ENCODE measurements at regions not wholly inside any gene's neighbourhood (a gene's known extent, or its start where the extent isn't known, plus 50 kb on each side); places are given as distances from the start of the nearest gene placed in this dataset.
"Not testable (repeated sequence)": the region's sequence is repeated elsewhere in the genome, so short reads cannot be mapped to it uniquely, and the experiment has no call there.

DNA sequence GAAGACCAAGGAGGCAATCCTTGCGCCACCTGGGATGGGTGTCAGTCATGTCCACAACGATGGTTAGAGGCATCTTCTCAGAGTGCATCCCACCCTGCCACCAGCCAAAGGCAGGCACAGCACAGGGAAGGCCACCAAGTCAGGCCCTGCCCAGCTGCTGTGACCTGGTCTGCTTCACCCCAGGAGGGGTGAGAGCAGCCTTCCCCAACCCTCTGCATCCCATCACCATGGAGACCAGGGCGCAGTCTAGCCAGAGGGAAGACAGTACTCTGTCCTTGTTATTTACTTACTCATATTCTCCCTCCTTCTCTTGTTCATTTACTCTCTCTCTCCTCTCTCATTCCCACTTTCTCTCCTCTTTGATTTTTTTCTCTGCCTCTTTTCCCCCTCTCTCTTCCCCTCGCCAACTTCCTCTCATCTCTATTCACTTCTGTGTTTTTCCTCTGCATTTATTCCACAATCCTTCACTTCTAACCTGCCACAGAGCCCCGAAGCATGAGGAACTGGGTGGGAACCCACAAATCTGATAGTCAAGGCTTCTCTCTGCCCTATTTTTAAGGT, 749.4 kb downstream of the UQCRFS1 start:
- no peak for DNase-seq

DNA sequence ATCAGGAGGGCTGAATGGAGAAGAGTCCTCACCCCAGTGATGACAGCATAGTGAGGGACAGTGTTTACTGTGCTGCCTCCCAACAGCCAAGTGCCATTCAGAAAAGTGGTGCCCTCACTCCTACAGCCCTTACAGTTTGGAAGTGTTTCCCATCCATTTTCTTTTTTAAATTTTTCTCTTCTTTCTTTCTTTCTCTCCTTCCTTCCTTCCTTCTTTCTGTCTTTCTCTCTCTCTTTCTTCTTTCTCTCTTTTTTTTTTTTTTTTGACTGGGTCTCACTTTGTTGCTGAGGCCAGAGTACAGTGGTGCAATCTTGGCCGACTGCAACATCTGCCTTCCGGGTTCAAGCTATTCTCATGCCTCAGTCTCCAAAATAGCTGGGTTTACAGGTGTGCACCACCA, 755.3 kb downstream of the UQCRFS1 start:
- DNase-seq = no peak

DNA sequence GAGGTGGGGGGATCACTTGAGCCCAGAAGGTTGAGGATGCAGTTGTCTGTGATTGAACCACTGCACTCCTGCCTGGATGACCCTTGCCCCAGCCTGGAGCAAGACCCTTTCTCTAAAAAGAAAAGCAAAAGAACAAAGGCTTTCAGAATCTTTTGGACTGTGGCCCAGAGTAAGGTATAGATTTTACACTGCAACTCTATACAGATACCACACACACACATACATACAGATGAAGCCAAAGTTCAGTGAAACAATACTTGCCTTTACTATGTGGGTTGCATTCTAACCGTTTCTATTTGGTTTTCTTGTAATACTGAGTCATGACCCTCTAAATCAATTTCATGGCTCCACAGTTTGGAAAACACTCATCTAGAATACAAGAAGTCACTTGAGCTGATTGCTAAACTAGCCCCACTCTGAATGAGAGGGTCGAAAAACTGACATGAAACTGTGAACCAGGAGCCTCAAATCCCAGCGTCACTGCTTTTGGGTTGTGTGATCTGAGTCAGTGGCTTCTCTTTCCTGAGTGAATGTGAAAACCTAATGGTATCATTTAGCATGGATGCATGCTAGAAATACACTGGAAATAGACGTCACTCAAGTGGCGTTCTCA, 756.1 kb downstream of the UQCRFS1 start:
- DNase-seq = no peak

DNA sequence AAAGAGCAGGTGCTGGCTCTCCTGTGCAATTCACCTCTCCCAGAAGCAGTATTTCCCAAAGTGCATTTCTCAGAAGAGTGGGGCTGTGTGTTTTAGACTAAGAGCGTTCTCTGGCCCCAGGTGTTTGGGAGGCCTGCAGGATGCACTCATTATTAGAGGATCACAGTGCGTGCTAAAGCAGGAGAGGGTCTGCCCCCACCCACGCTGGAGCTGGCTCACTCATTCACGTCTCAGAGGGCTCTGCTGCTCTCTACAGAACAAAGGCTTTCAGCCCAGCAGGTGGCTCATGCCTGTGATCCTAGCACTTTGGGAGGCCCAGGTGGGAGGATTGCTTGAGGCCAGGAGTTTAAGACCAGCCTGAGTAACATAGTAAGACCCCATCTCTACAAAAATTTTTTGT, 756.7 kb downstream of the UQCRFS1 start:
- no peak for DNase-seq

DNA sequence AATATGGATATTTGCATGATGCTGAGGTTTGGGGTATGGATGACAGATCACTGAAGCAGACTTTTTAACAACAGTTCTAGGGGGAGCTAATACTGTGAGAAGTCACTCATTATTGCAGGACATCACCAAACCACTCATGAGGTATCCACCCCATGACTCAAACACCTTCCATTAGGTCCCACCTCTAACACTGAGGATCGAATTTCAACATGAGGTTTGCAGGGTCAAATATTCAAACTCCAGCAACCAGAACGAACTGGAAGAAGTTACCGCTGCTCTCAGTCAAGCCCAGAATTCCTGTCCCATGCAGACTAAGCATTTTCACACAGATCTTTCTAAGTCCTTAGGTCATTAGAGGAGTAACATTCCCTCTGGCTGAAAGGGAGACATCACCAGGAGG, 758.9 kb downstream of the UQCRFS1 start:
- DNase-seq = no peak

DNA sequence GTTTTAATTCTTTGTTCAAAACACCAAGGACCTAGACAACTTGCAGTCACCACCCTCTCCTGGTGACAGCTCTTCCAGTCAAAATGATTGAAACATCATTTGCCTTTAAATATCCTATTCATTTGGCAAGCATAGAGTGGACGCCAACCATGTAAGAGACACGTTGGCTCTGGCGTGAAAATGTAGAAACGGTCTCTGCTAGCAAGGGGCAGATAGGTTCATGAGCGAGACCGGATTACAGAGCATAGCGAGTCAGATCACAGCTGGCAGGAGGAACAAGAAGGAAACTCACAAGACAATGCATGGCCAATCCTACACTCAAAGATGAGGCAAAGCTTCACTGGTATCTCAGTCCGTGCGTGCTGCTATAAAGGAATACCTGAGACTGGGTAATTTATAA, 759.5 kb downstream of the UQCRFS1 start:
- no peak for DNase-seq

DNA sequence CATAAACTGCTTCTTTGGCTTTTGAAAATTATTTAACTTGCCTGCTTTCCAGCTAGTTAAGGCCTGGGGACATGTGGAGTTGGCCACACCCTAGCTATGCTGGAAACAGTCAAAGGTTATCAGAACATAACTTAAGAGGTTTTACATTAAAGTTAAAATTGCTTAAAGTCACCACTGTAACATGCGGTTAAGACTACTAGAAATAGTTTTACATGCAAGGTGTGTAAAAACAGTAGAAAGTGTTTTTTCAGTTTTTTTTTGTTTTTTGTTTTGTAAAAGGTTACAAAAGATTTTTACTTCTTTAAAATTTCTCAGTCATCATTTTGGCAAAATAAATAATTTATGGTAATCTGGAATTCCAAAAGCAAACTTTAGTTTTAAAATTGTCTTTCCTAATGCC, 763.1 kb downstream of the UQCRFS1 start:
- no peak for DNase-seq

DNA sequence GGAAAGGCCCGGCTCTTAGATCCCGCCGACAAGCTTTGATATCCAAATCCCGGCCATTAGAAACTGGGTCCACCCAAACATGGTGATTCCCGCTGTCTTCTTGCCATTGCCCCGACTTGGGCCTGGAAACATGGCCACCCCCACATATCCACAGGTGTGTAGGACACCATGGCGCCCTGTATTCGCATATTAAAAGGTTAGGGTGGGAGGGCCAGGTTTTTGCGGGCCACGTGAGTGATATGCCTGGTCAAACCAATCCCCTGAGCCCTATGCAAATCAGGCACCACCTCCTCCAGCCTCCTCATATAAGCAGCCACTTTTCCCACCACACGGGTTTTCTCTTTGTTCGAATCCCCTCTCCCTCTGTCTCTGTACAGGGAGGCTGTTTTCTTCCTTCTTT, 766.4 kb downstream of the UQCRFS1 start:
- no peak for DNase-seq

DNA sequence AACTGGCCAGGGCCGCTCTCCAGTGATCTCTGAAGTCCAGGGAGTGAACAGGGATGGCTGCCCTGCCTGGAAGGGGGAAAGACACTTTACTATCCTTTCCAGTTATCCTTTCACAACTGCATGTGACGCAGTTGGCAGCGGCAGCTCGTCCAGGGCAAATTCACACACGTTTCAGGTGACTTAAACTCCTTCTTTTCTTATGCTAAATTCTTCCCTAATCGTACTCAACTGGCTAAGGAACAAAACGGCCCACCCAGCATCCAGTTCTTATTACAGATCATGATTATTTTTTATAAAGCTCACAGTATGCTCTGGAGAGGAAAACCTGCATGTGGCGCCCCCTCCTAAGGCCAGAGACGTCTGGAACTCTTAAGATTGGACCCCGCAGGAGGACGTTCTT, 767.1 kb downstream of the UQCRFS1 start:
- DNase-seq = no peak

DNA sequence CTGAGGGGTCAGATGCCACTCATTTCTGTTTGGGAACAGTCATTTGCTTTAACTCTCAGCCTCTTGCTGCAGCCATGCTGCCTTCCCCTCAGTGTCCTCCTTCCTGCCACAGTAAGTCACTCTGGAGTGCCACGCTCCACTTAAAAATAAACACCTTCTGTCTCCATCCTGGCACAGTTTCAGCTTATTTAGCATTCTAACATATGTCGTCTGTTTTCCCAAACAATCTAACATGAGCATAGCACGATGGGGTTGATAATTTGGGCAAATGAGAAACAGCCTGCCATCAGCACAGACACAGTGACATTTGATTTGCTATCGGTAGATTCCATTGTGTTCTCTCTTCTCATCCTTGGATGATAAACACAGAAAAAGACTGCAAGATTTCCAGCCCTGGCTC, 768.6 kb downstream of the UQCRFS1 start:
- DNase-seq = no peak

DNA sequence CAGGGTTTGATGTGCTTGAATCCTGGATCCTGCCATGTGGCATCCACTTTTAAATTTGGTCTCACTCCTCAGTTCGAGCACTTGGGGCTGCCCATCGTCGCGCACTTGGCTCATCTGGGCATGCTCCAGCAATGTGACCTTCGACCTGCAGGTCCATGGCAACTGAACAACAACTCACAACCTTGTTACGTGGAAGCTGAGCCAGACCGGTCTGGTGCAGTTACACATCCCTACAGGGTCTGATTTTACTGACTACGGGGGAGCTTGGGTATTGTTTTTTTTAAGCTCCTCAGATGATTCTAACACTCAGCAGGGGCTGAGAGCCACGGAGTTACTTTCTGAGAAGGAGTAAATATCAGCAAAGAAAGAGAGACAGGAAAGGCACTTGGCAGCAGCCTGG, 769.6 kb downstream of the UQCRFS1 start:
- DNase-seq = no peak

DNA sequence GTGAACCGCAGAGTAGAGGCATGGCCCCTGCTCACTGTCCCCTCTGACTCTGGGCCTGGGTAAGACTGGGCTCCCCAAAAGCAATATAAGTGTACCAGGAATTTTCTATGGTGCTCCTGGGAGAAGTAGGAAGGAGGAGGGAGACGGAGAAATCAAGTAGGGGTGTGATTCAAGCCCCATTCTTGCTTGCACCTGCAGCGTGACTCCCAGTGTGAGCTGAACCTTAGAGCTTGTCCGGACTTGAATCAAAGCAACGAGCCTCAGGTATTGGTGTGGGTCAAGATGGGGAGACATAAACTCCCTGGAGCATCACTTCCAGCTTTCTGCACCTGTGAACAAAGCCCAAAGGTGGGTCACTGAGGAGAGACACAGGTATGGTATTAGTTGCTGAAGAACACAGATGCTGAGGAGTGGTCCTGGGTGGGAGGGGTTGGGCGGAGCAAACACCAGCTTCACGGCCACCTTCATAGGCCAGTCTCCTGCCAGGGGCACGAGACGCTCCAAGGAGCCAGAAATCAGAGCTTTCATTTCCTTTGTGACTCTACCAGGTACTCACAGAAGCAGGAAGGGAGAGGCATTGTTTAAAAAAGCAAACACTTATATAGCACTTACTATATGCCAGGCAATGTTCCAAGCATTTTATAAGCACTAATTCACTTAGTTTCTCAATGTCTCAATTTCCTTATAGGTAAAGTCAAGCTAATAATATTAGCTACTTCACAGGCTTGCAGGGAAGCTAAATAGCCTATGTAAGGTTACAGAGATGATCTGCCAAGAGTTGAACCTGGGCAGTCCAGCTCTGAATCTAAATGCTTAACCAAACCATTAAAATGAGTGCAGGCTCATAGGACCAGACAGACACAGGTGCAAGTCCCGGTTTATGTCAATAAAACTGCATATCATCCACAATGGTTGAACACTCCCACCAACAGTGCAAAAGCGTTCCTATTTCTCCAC, 775.3 kb downstream of the UQCRFS1 start:
- DNase-seq = peak; percentile 5

DNA sequence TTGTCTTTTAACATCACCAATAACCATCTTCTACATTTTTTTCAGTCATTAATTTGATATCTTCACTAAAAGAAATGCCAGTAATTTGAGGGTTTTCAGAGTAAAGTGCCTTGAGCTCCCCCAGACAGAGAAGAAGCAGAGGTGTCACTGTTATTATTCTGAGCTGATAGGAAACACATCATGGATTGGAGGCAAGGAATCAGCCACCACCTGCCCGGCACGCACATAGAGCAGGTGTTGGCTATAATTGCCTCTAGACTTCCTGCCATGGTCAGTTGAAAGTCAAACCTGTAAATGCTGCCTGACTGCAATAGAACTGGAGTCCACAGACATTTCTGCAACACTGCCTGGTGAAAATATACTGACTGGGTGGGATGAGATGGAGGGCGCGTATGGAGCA, 776.6 kb downstream of the UQCRFS1 start:
- no peak for DNase-seq

DNA sequence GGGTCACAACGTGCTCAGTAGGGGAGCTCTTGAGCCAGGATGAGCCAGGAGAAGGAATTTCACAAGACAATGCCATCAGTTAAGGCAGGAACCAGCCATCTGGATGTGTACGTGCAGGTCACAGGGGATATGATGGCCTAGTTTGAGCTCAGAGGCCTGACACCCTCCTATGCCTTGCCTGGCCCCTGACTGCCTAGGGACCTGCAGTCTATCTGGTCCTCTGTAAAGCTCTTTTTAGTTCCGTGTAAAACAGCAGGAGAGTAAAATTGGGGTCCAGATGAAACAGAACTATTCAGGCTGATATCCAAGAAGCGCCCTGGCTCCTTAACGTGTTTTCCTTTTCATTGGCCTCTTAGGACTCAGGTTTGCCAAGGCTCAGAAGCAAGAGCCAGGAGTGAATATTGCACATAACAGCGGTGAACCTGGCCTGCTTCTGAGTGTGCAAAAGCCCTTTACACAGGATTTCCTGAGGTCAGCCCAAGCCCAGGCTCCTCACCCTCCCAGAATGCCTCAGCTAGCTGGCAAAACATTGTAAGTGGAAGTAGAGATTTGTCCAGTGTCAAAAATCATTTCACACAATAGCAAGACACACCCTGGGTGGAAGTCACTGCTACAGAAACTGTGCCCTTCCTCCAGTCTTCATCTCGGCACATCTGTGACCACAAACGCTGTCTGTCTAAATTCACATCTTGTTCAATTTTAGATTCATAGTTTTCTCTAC, 777.2 kb downstream of the UQCRFS1 start:
- no peak for DNase-seq

DNA sequence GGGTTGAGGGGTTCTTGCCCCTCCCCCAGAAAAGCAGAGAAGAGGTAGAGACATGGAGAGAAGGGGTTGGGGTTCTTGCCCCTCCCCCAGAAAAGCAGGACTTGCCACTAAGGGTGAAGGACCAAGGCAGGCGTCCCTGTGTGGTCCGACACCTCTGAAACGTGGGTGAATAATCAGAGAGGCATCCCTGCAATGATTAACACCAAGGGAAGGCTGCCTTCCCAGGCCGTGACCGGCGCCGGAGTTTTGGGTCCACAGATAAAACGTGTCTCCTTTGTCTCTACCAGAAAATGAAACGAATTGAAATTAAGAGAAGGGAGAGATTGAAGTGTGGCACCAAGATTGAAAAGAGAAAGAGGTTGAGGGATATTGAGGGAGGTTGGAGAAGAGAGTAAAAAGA, 778.2 kb downstream of the UQCRFS1 start:
- not testable (repeated sequence) for DNase-seq

DNA sequence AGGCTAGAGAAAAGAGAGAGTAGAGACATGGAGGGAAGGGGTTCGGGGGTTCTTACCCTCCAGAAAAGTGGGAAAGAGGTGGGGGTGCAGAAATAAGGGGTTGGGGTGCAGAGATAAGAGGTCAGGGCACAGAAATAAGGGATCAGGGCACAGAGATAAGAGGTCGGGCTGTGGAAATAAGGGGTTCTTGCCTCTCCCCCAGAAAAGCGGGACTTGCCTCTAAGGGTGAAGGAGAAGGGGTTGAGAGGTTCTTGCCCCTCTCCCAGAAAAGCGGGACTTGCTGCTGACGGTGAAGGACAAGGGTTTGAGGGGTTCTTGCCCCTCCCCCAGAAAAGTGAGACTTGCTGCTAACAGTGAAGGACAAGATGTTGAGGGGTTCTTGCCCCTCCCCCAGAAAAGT, 778.6 kb downstream of the UQCRFS1 start:
- DNase-seq = not testable (repeated sequence)

DNA sequence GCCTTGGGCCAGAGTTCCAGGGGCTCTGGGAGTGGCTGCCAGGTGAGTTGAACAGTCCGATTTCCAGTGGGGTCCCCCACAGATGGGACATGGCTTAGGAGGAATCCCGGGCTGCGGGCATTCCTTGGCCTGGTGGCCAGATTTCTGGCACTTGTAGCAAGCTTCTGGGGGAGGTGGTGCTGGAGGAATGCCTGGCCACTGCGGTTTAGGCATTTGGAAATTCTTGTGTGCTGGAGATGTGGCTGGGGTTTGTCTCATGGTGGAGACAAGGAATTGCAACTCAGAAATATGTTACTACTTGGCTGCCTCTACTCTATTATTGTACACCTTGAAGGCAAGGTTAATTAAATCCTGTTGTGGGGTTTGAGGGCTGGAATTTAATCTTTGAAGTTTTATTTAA, 779.8 kb downstream of the UQCRFS1 start:
- not testable (repeated sequence) for DNase-seq

DNA sequence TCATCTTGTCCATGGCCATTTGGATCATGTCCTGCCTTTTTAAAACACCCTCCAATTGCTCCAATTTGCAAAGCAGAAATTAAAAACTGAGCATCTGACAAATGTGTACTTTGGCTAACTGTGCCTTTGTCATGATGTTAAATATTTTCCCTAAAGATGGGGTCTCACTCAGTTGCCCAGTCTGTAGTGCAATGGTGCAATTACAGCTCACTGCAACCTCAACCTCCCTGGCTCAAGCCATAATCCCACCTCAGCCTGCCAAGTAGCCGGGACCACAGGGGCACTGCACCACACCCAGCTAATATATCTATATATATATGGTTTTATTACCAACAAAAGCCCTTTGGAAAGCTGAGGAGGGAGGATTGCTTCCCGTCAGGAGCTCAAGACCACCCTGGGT, 782.7 kb downstream of the UQCRFS1 start:
- no peak for DNase-seq

DNA sequence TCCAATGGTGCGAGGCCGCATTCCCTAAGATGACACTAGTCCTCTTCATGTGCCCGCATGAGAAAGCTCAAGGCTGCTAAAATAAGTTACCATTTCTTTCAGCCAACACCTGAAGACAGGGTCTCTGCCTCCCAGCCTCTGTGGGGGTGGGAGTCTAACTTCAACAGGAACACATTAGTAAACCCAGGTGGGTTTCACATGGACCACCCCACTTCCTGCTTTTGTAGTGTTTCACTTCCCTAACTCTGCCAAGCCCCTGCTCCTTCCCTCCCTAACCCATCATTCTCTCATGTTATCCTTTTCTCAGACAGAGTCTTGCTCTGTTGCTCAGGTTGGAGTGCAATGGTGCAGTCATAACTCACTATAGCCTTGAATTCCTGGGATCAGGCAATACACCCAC, 783.6 kb downstream of the UQCRFS1 start:
- no peak for DNase-seq

DNA sequence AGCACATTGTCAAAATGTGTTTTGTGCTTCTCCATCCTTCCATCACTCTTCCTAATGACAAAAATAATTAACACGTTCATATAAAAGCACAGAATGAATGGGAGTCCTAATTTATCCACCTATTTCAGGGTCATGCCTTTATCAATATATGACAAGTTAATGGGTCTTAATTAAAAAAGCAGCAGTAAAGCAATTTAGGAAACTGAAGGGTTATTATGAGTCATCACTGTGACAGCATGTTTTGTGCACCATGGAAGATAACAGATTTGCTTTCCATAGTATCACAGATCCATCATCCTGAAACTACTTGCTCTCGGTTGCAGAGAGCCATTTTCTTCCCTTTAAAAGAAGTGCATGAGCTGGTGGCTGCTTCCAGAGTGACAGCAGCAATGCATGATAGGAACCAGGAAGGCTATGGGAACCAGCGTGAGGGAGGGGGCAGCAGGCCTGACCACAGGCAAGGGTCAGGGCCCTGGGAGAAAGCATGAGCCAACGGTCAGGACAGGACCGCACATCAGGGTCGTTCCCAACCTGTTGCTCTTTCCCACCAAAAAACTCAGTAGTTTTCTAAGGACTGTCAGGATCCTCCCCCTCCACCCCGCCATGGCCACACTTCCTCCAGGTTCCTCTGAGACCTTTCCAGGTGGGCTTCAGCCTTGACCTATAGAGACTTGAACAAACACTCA, 784.1 kb downstream of the UQCRFS1 start:
- no peak for DNase-seq

DNA sequence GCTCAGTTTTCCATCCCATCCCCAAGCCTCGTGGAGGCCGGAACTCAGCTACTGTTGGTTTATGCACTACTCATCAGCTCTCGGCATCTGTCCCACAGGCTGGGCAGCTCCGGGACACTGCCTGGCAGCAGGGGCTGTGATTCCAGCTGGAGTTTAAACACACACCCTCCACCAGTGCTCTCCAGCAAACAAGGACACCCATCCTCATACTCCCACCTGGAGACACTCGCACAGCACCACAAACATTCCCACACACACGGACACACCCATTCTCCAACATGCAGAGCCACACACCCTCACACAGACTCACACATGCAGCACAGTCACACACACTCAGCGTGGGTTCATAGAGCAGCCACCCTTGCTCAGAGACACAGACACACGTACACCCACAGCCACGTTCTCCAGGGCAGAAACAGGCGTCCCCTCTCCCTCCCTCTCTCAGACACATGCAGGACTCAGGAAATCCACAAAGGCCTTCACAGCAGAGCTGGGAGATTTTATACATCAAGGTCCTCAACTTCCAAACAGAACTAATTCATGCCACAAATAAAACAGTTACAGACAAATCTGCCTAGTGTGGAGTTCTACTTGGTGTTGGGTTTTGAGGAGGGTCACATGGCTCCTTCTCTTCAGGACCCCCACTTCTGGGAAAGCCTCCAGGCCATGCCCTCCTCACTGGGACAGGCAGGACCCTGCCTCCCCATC, 785.4 kb downstream of the UQCRFS1 start:
- no peak for DNase-seq

DNA sequence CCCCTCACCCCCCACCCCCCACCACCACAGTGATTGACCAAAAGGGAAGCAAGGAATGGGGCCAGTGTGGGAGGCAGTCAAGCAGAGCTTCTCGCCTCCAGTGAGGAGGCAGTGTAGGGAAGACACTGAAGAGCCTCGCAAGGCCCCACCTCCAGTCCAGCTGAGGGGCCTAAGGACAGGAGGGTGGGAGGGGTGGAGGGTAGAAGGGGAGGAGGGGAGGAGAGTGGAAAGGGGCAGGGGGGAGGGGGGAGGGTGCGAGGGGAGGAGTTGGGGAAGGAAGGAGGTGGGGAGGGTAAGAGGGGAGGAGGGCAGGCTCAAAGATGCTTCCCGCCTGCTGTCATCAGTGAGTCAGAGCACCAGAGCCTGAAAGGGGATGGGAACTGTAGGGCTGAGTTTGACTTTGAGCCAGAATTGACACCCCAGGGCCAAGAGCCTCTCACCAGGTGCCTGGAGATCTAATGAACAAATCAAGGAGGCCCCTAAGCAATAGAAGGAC, 786.2 kb downstream of the UQCRFS1 start:
- no peak for DNase-seq

All from DMS79 treated with DMSO at 0.1 percent for 48 hours (cell line).